Endothelial cell (in vitro differentiated cells): ENCODE measurements at regions not wholly inside any gene's neighbourhood (a gene's known extent, or its start where the extent isn't known, plus 50 kb on each side); places are given as distances from the start of the nearest gene placed in this dataset.

ENCODE experiments used
- DNase-seq: peaks from one replicate; pipeline ENCODE4 v3.0.0; 2021; ENCODE audit warnings: low spot score
- H3K27ac Mint-ChIP-seq: one replicate; pipeline ENCODE4 v1.8.0; 2021; ENCODE audit warnings: mixed read lengths, inconsistent platforms; ENCODE audit not compliant: unreplicated experiment
- H3K27me3 Mint-ChIP-seq: one replicate; pipeline ENCODE4 v1.8.0; 2021; ENCODE audit warnings: mild to moderate bottlenecking, moderate library complexity, mixed read lengths, inconsistent platforms; ENCODE audit not compliant: unreplicated experiment
- H3K36me3 Mint-ChIP-seq: one replicate; pipeline ENCODE4 v1.8.0; 2021; ENCODE audit warnings: mild to moderate bottlenecking, low read depth, mixed read lengths, inconsistent platforms; ENCODE audit not compliant: unreplicated experiment
- H3K4me1 Mint-ChIP-seq: one replicate; pipeline ENCODE4 v1.8.0; 2021; ENCODE audit warnings: mild to moderate bottlenecking, mixed read lengths, inconsistent platforms; ENCODE audit not compliant: unreplicated experiment
- H3K4me3 Mint-ChIP-seq: one replicate; pipeline ENCODE4 v1.8.0; 2021; ENCODE audit warnings: mild to moderate bottlenecking, mixed read lengths, inconsistent platforms; ENCODE audit not compliant: unreplicated experiment
- H3K9me3 Mint-ChIP-seq: one replicate; pipeline ENCODE4 v1.8.0; 2021; ENCODE audit warnings: mixed read lengths, inconsistent platforms; ENCODE audit not compliant: unreplicated experiment
- CTCF ChIP-seq: fragments of 200-600 bp; sonication (generic); IDR thresholded peaks from one replicate; pipeline ENCODE4 v1.5.0; 2021; ENCODE audit warnings: antibody characterized with exemption; ENCODE audit not compliant: unreplicated experiment

GRCh38 chr22:49648053-49648452 lies 179.6 kb downstream of the BRD1 start:
- H3K36me3 Mint-ChIP-seq, result no peaks in the 10 kb centered on the region
- no peak overlapping the region for H3K27ac Mint-ChIP-seq
- H3K9me3 Mint-ChIP-seq, result no peaks in the 10 kb centered on the region
- TF ChIP-seq CTCF, result no peak
- H3K4me3 Mint-ChIP-seq, result no peak overlapping the region
- peaks cover 7% of the 10 kb centered on the region for H3K4me1 Mint-ChIP-seq
- H3K27me3 Mint-ChIP-seq, result peaks cover 4% of the 10 kb centered on the region
- no peak for DNase-seq

GRCh38 chr22:49647627-49648026 lies 180.0 kb downstream of the BRD1 start:
- Mint-ChIP-seq H3K36me3 (no peaks in the 10 kb centered on the region), H3K9me3 (no peaks in the 10 kb centered on the region), H3K4me1 (peaks cover 7% of the 10 kb centered on the region), H3K27ac (no peak overlapping the region), H3K27me3 (peaks cover 4% of the 10 kb centered on the region), H3K4me3 (no peak overlapping the region)
- DNase-seq, result no peak
- no peak for TF ChIP-seq CTCF

- H3K27me3 Mint-ChIP-seq, result peaks cover 4% of the 10 kb centered on the region
- TF ChIP-seq CTCF, result no peak
- no peak overlapping the region for H3K4me3 Mint-ChIP-seq
- H3K27ac Mint-ChIP-seq, result no peak overlapping the region
- no peaks in the 10 kb centered on the region for H3K9me3 Mint-ChIP-seq
- no peaks in the 10 kb centered on the region for H3K36me3 Mint-ChIP-seq
- no peak for DNase-seq
- H3K4me1 Mint-ChIP-seq, result peaks cover 7% of the 10 kb centered on the region
These were observed 180.8 kb downstream of the BRD1 start for GRCh38 chr22:49646876-49647275.

GRCh38 chr22:49645791-49646550 lies 181.7 kb downstream of the BRD1 start:
- no peak for DNase-seq
- no peak for TF ChIP-seq CTCF
- H3K36me3 Mint-ChIP-seq, result no peaks in the 10 kb centered on the region
- H3K27ac Mint-ChIP-seq, result no peak overlapping the region
- H3K27me3 Mint-ChIP-seq, result peaks cover 3% of the 10 kb centered on the region
- peaks cover 6% of the 10 kb centered on the region for H3K4me1 Mint-ChIP-seq
- no peak overlapping the region for H3K4me3 Mint-ChIP-seq
- H3K9me3 Mint-ChIP-seq, result no peaks in the 10 kb centered on the region

- no peak for DNase-seq
- no peak overlapping the region for H3K27ac Mint-ChIP-seq
- H3K4me3 Mint-ChIP-seq, result no peak overlapping the region
- H3K27me3 Mint-ChIP-seq, result peaks cover 2% of the 10 kb centered on the region
- H3K9me3 Mint-ChIP-seq, result no peaks in the 10 kb centered on the region
- TF ChIP-seq CTCF, result no peak
- H3K4me1 Mint-ChIP-seq, result peaks cover 1% of the 10 kb centered on the region
- no peaks in the 10 kb centered on the region for H3K36me3 Mint-ChIP-seq
These were observed 182.4 kb downstream of the BRD1 start for GRCh38 chr22:49645257-49645656.
